Gastroesophageal sphincter (tissue), 3 donors: ENCODE measurements at regions not wholly inside any gene's neighbourhood (a gene's known extent, or its start where the extent isn't known, plus 50 kb on each side); places are given as distances from the start of the nearest gene placed in this dataset.

ENCODE experiments used
- POLR2A ChIP-seq, 2 donors: fragments of 450-650 bp; IDR thresholded peaks; one replicate each; pipeline ENCODE4 v1.6.1; 2017; ENCODE audit warnings: antibody characterized with exemption in 2 of 2, mild to moderate bottlenecking in 2 of 2, moderate library complexity in 1 of 2
- TF ChIP-seq, protein P1 (sequence below), 4 experiments: fragments of 200-600 bp in 2 of 4; fragments of 450-650 bp in 2 of 4; sonication (generic) in 1 of 4; IDR thresholded peaks; one replicate each; pipeline ENCODE4 v1.5.1; 2017 to 2019; ENCODE audit warnings: antibody characterized with exemption in 4 of 4, mild to moderate bottlenecking in 2 of 4, moderate library complexity in 2 of 4

DNA sequence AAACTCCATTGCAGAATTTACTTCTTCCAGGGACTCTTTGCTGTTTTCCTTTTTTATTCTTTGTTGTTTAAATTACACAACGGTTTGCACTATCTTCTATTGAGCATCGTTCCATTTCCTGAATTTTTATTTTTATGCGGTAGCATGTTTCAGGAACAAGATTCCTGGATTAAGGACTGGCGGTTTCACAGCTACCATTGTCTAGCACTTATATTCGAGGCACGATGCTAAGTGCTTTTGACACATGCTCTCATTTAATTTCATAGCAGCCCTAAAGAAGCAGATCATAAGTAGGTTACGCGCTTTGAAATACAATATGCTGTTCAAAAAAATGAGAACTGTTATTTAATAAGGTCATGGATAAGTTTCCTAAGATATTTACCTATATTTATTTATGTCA lies 354.4 kb downstream of the ARL6IP6 start:
- no peak for TF ChIP-seq POLR2A (IDR thresholded peaks at IDR 0.05)
- TF ChIP-seq, protein P1, sequence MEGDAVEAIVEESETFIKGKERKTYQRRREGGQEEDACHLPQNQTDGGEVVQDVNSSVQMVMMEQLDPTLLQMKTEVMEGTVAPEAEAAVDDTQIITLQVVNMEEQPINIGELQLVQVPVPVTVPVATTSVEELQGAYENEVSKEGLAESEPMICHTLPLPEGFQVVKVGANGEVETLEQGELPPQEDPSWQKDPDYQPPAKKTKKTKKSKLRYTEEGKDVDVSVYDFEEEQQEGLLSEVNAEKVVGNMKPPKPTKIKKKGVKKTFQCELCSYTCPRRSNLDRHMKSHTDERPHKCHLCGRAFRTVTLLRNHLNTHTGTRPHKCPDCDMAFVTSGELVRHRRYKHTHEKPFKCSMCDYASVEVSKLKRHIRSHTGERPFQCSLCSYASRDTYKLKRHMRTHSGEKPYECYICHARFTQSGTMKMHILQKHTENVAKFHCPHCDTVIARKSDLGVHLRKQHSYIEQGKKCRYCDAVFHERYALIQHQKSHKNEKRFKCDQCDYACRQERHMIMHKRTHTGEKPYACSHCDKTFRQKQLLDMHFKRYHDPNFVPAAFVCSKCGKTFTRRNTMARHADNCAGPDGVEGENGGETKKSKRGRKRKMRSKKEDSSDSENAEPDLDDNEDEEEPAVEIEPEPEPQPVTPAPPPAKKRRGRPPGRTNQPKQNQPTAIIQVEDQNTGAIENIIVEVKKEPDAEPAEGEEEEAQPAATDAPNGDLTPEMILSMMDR (IDR thresholded peaks at IDR 0.05) = no peak
